HG03469 (cell line): ENCODE measurements at regions not wholly inside any gene's neighbourhood (a gene's known extent, or its start where the extent isn't known, plus 50 kb on each side); places are given as distances from the start of the nearest gene placed in this dataset.
"Not testable (repeated sequence)": the region's sequence is repeated elsewhere in the genome, so short reads cannot be mapped to it uniquely, and the experiment has no call there.

Source experiments
- ATAC-seq: cut with Tn5 transposase; IDR thresholded peaks from one replicate; pipeline ENCODE4 v1.9.1; 2021; ENCODE audit warnings: mild to moderate bottlenecking, moderate library complexity, moderate number of reproducible peaks; ENCODE audit not compliant: unreplicated experiment

DNA sequence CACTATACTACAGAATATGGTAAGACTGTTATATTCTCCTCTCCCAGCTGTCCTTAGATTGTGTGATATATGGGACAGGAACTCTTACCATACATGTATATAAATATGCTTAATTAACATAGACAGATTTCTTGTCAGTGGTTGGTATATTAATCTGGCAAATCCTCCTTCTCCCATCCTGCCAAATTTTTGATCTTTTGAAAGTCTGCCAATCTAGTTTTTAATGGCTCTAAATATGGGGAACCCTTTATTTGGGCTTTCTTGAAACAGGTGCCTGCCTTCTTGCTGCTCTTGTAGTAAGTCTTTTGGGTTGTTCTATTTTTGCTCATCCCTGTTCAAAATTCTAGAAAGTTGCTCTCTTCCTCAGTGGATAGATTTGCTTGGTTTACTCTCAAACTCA lies 63.5 kb downstream of the SPATA31D1 start:
- ATAC-seq, result no peak

DNA sequence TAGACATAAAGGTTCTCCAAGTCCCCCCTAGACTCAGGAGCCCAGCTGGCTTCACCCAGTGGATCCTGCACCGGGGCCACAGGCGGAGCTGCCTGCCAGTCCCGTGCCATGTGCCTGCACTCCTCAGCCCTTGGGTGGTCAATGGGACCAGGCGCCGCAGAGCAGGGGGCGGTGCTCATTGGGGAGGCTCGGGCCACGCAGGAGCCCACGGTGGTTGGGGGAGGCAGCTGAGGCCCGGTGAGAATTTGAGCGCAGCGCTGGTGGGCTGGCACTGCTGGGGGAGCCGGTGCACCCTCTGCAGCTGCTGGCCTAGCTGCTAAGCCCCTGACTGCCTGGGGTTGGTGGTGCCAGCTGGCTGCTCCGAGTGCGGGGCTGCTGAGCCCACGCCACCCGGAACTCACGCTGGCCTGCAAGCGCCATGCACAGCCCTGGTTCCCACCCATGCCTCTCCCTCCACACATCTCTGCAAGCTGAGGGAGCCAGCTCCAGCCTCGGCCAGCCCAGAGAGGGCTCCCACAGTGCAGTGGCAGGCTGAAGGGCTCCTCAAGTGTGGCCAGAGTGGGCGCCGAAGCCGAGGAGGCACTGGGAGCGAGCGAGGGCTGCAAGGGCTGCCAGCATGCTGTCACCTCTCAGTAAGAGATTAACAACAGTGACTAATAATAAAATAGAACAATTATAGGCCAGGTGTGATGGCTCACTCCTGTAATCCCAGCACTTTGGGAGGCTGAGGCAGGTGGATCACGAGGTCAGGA lies 65.9 kb downstream of the SPATA31D1 start:
- no peak for ATAC-seq

DNA sequence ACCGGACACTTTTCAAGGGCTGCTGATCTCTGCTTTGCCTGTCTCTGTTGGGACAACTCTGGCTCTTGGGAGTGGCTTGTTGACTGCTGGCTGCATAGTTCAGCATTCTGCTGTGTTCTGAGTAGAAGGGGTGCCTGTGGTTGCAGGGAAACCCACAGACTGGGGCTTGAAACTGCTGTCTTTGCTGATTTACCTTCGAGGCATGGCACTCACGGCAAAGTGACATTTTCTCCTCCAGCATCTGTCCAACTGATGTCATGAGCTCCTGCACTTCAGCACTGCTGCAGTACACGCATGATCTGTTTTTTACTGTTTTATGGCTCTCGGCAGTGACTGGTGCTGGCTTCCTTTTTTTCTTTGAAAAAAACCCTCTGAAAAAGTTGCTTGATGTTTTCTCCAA lies 69.2 kb downstream of the SPATA31D1 start:
- no peak for ATAC-seq

DNA sequence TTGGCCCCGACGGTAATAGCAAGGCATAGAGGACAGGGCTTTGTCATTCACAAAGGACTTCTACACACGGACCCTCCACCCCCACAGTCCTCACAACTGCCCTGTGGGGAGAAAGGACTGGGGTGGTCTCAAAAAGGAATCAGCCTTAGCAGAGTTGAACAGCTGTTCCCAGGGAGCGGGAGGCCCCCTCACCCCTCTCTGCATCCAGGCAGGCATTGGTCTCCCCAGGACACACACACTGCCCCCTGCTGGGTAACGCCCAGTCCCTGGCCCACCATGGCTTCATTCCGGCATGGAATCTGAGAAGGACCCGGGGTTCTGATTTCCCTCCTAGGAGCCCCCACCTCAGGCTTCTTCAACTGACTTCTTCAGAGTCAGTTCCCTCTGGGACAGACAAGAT lies 73.2 kb downstream of the SPATA31D1 start:
- ATAC-seq, result not testable (repeated sequence)

DNA sequence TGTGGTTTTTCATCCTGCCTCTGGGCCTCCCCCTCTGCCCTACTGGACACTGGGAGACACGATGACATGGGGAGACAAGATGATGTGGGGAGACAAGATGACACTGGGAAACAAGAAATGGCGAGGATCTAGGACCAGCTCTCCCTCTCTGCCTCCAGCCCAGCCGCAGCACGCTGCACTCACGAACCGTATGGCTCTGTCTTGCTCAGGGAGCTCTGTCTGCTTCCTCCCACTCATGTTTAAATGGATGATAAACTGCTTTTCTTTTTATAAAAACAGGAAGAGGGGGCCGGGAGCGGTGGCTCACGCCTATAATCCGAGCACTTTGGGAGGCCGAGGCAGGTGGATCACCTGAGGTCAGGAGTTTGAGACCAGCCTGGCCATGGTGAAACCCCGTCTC lies 73.7 kb downstream of the SPATA31D1 start:
- no peak for ATAC-seq

DNA sequence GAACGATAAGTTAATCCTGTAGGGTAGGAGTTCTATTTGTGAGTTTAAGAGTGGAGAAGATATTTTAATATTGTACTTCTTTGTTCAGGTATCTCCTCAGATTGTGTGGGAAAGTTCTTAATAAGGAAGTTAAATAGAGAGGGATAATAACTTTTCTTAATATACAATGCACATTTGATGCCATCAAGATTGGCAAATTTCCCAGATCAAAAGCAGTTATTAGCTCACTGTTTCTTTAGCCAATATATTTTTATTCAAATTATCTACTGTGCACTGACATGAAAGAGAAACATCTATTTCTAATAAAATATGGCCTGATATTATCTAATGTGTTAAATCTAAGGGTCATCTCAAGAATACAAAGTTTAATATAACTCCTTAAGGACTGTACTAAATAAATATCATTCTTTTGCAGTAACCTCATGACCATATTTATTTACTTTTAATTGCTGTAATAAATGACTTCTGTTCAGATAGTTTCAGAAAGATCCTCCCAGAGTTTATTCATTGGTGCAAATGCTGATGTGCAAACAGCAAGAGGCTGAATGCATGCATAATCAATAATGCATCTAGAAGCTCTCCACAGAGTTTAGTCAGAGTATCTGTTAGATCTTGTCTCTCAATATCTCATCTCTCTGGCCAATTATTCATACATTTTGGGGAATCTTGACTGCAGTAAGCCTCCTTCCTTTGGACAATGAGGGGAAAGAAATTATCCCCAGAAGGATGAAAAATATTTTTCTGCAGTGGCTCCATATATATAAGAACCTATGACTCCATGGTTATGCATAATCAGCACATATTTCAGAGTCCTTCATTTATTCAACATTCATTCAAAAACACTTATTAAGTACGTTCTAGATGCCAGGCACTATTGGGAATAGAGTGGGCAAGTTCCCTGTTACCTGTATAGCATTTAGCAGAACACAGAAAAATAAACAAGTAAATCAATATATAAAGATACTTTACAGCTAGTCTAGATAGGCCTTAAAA lies 85.3 kb downstream of the SPATA31D1 start:
- ATAC-seq, result no peak

DNA sequence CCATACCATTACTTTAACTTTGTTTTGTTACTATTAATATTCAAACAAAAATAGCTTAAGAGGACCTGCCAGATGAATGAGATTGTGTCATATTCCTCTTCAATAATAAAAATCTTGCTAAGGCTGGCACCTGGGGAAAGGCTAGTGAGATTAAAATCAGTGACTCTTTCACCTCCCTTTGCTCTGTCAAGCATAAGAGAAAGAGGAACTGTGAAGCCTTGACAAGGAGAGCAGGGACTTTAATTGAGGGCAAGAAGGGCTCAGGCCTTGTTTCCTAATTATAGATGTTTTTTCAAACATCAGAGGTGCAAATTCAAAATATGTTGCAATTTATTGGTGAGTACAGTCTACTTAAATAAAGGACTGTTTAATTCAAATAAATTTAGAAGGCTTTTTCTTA lies 91.7 kb downstream of the SPATA31D1 start:
- no peak for ATAC-seq

DNA sequence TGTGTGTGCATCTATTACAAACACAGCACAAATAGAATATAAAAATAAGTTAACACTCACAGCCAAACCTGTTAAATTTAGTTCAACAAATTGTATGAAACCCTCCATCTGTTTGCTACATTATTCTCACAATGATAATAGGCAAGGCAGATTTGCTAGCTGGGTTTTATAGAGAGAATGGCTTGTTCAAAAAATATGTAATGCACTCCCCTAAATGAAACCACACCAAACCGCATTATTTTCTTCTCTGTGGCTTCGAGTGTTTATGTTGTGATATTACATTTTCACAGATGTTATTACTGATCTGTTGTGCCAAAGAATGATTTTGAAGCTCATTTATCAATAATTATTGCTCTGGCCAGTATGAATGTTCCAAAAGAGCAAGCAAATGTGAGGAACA lies 92.9 kb downstream of the SPATA31D1 start:
- ATAC-seq, result no peak

DNA sequence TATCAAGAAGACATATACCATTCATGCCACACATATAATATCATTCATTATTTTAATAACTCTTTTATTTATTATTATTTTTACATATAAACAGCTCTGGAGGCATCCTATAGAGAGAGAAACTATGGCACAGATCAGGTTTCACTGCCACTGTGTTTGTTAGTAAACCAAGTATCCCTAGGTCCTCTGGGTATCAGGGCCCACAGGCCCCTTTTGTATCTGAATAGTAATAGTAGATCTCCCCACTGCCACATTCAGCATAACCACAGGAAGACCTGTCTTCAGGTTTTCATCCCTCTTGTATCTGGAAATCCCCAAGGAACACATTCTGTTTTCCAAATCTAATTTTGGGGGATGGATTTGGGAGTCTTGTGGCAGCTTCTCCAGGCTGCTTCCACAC lies 94.0 kb downstream of the SPATA31D1 start:
- no peak for ATAC-seq

DNA sequence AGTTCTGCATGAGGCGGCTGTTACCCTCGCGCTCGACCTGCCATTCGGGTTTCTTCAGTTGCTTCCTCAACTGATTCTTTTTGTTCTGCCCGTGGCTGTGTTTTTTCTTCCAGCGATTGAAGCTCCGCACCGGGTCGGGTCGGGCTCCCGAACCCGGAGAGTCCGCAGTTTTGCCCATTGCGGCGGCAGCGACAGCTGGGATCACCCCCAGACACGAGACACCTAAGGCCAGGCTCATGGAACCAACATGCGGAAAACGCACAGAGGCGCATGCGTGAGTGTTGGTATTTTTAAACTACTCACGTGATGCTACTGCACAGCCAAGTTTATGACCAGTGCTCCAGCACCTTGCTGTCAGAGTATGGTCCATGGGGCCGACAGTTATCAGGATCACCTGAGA lies 100.0 kb downstream of the SPATA31D1 start:
- no peak for ATAC-seq

DNA sequence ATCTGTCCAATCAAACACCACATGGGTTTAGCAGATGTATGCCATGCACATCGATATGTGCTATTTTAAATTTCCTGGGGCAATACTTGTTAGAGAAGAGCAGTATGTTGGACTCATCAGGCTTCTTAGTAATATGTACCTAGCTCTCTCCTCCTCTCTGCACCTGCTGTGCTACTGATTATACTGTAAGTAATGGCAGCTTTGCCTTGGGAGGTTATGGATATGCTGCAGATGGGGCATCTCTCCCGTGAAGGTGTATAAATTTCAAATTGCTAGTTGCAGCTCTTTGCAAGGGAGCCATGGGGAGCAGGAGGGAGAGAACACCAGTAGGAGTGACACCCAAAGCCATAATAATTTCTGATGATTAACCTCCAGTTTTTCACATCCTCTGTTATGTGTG lies 101.5 kb downstream of the SPATA31D1 start:
- ATAC-seq, result no peak

DNA sequence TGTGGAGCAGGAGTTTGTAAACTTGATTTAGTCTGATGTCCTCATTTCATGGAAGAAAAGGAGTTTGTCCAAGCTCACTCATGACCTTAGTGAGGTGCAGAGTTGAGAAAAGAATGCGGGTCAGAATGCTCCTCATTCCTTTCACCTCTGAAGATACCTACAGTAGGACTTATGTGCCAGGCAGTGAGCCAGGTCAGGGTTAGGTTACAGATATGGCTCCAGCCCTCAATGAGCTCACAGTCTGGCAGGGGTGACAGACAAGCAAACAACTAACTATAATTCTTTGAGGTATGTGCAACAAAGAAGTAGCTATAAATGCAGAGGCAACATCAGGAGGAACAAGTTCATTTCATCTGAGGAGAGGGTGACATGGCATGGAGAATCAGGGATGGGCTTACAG lies 102.5 kb downstream of the SPATA31D1 start:
- no peak for ATAC-seq

DNA sequence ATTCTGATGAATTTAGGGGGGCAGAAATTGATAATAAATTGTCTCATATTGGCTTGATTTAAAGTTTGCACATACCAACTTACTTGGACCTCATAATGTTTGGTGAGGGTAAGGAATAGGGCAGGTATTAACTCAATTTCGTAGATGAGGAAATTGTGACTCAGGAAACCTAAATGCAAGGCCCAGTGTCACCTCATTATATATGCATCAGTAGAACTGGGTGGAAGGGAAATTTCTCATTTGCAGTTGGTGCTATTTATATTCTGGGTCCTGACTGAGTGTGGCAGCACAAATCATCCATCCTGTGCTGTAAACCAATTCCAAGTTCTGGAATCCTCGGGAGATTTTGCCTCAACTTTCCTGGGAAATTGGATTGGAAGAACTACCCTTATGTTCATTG lies 103.0 kb downstream of the SPATA31D1 start:
- no peak for ATAC-seq

DNA sequence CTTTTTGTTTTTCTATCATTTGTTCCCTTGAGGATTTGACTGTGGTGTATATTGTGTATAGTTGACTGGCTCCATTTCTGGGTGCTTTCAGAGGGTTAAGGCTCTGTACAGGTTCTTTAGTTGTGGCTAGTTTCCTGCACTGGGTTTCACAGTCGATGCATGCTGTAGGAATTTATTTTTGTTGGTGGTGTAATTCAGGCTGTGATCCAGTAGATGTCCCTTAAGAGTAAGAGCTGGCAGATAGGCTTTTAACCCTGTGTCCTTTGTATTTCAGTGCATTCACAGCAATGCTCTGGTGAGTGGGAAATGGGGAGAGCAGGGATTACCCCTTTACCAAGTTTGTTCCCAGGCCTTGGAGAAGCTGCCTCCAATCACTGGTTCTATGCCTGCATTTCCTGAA lies 112.9 kb downstream of the SPATA31D1 start:
- ATAC-seq, result no peak

DNA sequence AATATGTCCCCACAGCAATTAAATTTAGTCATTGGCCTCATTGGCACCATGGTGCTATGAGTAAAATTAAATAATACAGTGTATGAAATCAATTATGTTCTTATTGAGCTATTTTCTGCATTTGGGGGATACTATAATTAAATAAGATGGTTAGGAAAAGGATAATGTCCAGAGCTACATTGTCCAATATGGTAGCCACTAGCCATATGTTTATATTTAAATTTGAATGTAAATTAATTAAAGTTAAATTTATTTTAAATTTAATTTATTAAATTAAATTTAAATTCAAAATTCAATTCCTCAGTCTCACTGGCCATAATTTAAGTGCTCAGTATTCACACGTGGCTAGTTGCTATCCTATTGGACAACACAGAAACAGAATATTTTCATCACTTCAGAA lies 115.7 kb downstream of the SPATA31D1 start:
- ATAC-seq, result no peak

DNA sequence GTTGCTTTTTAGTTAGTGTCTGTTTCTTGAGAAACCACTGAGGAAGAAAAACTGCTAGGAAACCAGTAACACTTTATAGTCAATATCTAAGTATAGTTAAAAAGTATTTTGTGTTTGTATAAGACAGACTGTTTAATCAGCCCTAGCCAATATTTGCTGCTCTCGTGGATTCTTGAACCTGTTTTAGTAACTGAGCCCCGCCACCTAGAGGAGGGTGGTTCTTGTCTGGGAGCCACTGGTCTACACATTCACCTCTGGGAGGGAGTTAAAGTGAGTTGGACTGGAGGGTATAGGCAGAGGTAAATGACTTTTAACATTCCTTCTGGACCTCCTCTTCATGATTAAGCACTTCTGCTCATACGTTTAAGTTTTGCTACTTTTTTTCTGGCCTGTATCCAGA lies 117.2 kb downstream of the SPATA31D1 start:
- ATAC-seq, result no peak

DNA sequence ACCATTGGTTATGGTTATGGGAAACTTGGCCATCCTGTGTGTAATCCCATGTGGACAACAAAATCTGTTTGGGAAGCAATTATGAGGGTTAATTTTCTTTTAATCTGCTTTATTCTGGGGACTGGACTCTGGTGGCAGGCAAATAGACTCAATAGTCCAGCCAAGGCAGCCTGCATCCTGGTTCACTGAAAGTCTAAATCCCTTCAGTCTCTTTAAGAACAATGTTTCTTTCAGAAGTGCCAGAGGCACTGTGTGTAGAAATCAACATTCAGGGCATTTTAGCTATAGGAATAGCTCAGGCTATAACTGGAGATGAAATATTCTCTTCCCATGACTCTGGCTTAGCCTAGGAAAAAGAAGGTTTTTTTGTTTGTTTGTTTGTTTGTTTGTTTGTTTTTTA lies 118.0 kb downstream of the SPATA31D1 start:
- ATAC-seq, result no peak

DNA sequence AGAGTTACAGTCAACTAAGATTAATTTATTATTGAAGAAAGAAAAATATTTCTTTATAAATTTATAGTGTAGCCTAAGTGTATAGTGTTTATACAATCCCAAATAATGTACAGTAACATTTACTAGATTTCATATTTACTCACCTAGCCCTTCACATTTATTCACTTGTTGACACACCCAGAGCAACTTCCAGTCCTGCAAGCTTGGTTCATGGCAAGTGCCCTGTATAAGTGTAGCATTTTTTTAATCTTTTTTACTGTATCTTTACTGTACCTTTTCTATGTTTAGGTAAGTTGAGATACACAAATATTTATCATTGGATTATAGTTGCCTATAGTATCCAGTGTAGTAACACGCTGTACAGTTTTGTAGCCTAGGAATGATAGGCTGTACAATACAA lies 119.9 kb downstream of the SPATA31D1 start:
- ATAC-seq, result no peak

DNA sequence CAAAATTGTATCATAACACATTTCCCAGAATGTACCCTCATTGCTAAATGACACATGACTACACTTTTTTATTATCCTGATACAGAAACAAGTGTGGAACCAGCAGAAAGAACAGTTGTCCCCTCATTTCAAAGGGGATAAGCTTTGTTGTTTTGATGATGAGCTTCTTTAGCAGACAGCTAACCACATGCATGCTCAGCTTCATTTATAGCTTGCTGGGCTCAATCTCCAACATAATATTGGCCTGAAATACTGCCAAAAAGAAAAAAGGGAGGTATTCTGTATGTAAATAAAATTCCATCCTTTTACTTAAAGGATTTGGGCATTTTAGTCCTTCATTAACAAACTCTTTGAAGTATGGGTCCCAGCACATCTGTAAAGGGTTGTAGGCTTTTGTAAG lies 120.4 kb downstream of the SPATA31D1 start:
- ATAC-seq, result no peak

DNA sequence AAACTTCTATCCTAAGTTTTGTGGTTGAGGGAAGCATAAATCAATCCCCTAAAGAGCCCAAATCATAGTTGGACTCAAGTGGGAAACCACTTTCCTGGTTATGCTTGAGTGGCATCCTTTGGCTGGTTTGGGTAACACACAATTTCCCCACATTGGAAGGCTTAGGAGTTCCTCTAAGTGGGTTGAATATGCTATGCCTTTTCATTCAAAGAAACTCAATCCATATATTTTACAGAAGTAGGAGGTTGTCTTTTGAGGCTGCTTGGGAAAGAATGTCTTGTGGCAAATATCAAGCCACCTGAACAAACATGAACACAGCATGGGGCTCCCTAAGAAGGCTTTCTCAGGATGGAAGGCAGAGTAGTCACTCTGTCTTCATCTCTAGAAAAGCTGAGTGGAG lies 121.1 kb downstream of the SPATA31D1 start:
- no peak for ATAC-seq

DNA sequence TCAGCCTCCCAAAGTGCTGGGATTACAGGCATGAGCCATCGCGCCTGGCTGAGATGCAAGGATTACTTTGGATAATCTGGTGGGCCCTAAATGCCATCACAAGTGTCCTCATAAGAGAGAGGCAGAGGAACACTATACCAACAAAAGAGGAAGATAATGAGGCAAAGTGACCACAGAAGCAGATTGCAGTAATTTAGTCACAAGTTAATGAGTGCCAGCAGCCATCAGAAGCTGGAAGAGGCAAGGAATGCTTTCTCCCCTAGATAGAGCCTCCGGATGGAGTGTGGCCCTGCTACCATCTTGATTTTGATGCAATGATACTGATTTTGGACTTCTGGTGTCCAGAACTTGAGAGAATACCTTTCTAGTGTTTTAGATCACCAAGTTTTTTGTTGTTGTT lies 122.3 kb downstream of the SPATA31D1 start:
- ATAC-seq, result no peak

DNA sequence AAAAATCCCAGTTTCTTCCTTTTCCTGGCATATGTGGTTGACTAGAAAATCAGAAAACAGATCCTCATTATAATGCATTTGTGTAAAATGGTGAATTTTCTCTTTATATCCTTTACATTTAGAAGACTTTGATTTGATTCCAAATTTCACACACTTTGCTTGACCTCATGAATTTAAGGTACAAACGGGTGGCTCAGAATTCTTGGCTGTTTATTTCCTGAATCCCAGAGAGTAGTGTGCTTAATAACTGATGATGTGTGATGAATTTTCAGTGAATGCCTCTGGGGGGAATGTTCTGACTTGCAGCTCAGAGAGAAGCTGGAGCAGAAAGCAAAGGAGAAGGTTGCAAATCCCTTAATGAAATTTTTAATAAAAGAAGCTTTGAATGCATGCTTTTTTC lies 126.8 kb downstream of the SPATA31D1 start:
- ATAC-seq, result no peak
